ENCODE measurements at regions not wholly inside any gene's neighbourhood (a gene's known extent, or its start where the extent isn't known, plus 50 kb on each side); places are given as distances from the start of the nearest gene placed in this dataset.

GRCh38 chrX:155679715-155680114 lies 67.0 kb upstream of the TMLHE start:
- DNase-seq: no peak

- DNase-seq: no peak
Measured at GRCh38 chrX:155673338-155673737, 60.6 kb upstream of the TMLHE start.

- DNase-seq: no peak
Measured at GRCh38 chrX:155666741-155667140, 54.0 kb upstream of the TMLHE start.
